HepG2 (cell line): ENCODE measurements at regions not wholly inside any gene's neighbourhood (a gene's known extent, or its start where the extent isn't known, plus 50 kb on each side); places are given as distances from the start of the nearest gene placed in this dataset.

Experiments used
- ADNP ChIP-seq: sonication (generic); formaldehyde crosslinking; IDR thresholded peaks from 2 replicates; pipeline ENCODE4 v1.4.0; 2020; ENCODE audit warnings: missing genetic modification reagents
- KLF16 ChIP-seq, 2 experiments: sonication (generic) in 1 of 2; formaldehyde crosslinking in 1 of 2; IDR thresholded peaks; 2 replicates each; pipeline versions ENCODE4 v1.6.1 to v1.8.0; 2016 to 2023; ENCODE audit warnings: missing genetic modification reagents in 2 of 2, missing compliant biosample characterization in 1 of 2
- MAZ ChIP-seq, 2 experiments: sonication (generic) in 1 of 2; formaldehyde crosslinking in 1 of 2; IDR thresholded peaks; 2 replicates each; pipeline versions ENCODE4 v1.5.0 to v1.6.1; 2012 to 2020; ENCODE audit warnings: low read depth in 2 of 2, mild to moderate bottlenecking in 2 of 2, borderline replicate concordance in 1 of 2, improper control_type of control experiment in 1 of 2, low read length in 1 of 2, missing genetic modification reagents in 1 of 2, moderate library complexity in 1 of 2
- ZNF670 ChIP-seq: sonication (generic); formaldehyde crosslinking; IDR thresholded peaks from 2 replicates; pipeline ENCODE4 v1.8.0; 2022; ENCODE audit warnings: mild to moderate bottlenecking, missing genetic modification reagents, borderline replicate concordance
- ZNF687 ChIP-seq: sonication (generic); formaldehyde crosslinking; IDR thresholded peaks from 2 replicates; pipeline ENCODE4 v1.5.1; 2020; ENCODE audit warnings: mild to moderate bottlenecking, missing genetic modification reagents, moderate library complexity
- TF ChIP-seq, protein P1 (sequence below): IDR thresholded peaks from 2 replicates; pipeline ENCODE4 v1.6.1; 2016; ENCODE audit warnings: mild to moderate bottlenecking, missing biosample characterization, missing genetic modification reagents

DNA sequence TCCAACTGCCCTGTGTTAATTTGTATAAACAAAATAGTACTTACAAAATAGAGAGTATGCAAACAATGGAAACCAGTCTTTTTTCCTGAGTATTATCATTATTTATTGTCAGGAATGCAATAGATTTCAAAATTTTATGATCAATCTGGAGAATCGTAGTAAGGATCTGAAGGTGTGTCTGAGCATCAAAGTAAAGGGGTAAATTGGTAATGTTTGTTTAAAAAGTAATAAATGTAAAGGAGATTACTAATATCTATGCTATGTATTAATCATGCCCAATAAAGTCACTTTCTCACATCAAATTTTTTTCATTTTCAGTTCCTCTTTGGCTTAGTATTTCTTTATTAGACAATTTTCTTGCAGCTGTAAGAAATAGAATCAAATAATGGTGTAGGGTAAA lies 1507.1 kb upstream of the PCDH7 start:
- TF ChIP-seq MAZ (IDR thresholded peaks at IDR 0.05; ENCODE audit: borderline replicate concordance, low read depth, low read length), result no peak
- TF ChIP-seq MAZ (CRISPR knock-in tag; IDR thresholded peaks at IDR 0.05; ENCODE audit: low read depth), result no peak
- no peak for TF ChIP-seq ADNP (CRISPR knock-in tag)
- TF ChIP-seq, protein P1, sequence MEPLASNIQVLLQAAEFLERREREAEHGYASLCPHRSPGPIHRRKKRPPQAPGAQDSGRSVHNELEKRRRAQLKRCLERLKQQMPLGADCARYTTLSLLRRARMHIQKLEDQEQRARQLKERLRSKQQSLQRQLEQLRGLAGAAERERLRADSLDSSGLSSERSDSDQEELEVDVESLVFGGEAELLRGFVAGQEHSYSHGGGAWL, result no peak
- TF ChIP-seq KLF16 (CRISPR knock-in tag; IDR thresholded peaks at IDR 0.05), result no peak
- TF ChIP-seq ZNF687 (CRISPR knock-in tag), result no peak
- TF ChIP-seq ZNF670, result no peak
